Body of pancreas (tissue), 4 donors: ENCODE measurements at regions not wholly inside any gene's neighbourhood (a gene's known extent, or its start where the extent isn't known, plus 50 kb on each side); places are given as distances from the start of the nearest gene placed in this dataset.

ENCODE experiments used
- CTCF ChIP-seq, 7 experiments: fragments of 450-650 bp in 4 of 7; fragments of 200-600 bp in 3 of 7; sonication (generic) in 3 of 7; IDR thresholded peaks; one replicate each; pipeline ENCODE4 v1.5.1; 2016 to 2019; ENCODE audit warnings: antibody characterized with exemption in 7 of 7
- POLR2A ChIP-seq, 3 donors: fragments of 450-650 bp; IDR thresholded peaks; one replicate each; pipeline ENCODE4 v1.6.1; 2016; ENCODE audit warnings: antibody characterized with exemption in 3 of 3, mild to moderate bottlenecking in 2 of 3

- TF ChIP-seq POLR2A (IDR thresholded peaks at IDR 0.05) (no peak), CTCF (IDR thresholded peaks at IDR 0.05) (no peak)
Measured at GRCh38 chr5:4703931-4704458, 436.1 kb upstream of the ADAMTS16 start.
